UCSD-AML1 (cell line): ENCODE measurements at regions not wholly inside any gene's neighbourhood (a gene's known extent, or its start where the extent isn't known, plus 50 kb on each side); places are given as distances from the start of the nearest gene placed in this dataset.

Experiments
- DNase-seq: peaks from one replicate; lab custom pipeline; 2025; ENCODE audit not compliant: unreplicated experiment; lab: John Stamatoyannopoulos, UW

GRCh38 chr3:124591699-124592098 is 138.6 kb upstream of the UMPS start:
- no peak for DNase-seq

GRCh38 chr3:124592658-124593441 is 137.4 kb upstream of the UMPS start:
- no peak for DNase-seq

- no peak for DNase-seq
These were observed 136.8 kb upstream of the UMPS start for GRCh38 chr3:124593442-124593829.

- no peak for DNase-seq
These were observed 135.7 kb upstream of the UMPS start for GRCh38 chr3:124594581-124594980.

- DNase-seq: no peak
These were observed 133.0 kb upstream of the UMPS start for GRCh38 chr3:124597273-124597672.

- DNase-seq: no peak
These were observed 132.3 kb upstream of the UMPS start for GRCh38 chr3:124597979-124598378.

- DNase-seq: no peak
These were observed 131.0 kb upstream of the UMPS start for GRCh38 chr3:124599147-124599765.

GRCh38 chr3:124599779-124600693 is 130.2 kb upstream of the UMPS start:
- DNase-seq: no peak

- DNase-seq: no peak
These were observed 129.5 kb upstream of the UMPS start for GRCh38 chr3:124600765-124601164.

GRCh38 chr3:124601190-124601589 is 129.1 kb upstream of the UMPS start:
- no peak for DNase-seq

- DNase-seq: no peak
These were observed 127.1 kb upstream of the UMPS start for GRCh38 chr3:124602980-124603627.

- DNase-seq: no peak
These were observed 124.3 kb upstream of the UMPS start for GRCh38 chr3:124605781-124606579.

- no peak for DNase-seq
These were observed 123.1 kb upstream of the UMPS start for GRCh38 chr3:124607163-124607562.

- no peak for DNase-seq
These were observed 120.8 kb upstream of the UMPS start for GRCh38 chr3:124609402-124609801.

GRCh38 chr3:124610130-124610529 is 120.1 kb upstream of the UMPS start:
- no peak for DNase-seq

- DNase-seq: peak; percentile 56
These were observed 118.7 kb upstream of the UMPS start for GRCh38 chr3:124611520-124611919.

GRCh38 chr3:124615896-124616543 is 114.2 kb upstream of the UMPS start:
- DNase-seq: no peak

GRCh38 chr3:124617177-124617576 is 113.1 kb upstream of the UMPS start:
- DNase-seq: no peak

GRCh38 chr3:124619887-124620599 is 110.2 kb upstream of the UMPS start:
- DNase-seq: no peak
